GM21737 (cell line): ENCODE measurements at regions not wholly inside any gene's neighbourhood (a gene's known extent, or its start where the extent isn't known, plus 50 kb on each side); places are given as distances from the start of the nearest gene placed in this dataset.

Experiments
- ATAC-seq: cut with Tn5 transposase; IDR thresholded peaks from one replicate; pipeline ENCODE4 v1.9.1; 2021; ENCODE audit warnings: mild to moderate bottlenecking, moderate library complexity; ENCODE audit not compliant: unreplicated experiment

DNA sequence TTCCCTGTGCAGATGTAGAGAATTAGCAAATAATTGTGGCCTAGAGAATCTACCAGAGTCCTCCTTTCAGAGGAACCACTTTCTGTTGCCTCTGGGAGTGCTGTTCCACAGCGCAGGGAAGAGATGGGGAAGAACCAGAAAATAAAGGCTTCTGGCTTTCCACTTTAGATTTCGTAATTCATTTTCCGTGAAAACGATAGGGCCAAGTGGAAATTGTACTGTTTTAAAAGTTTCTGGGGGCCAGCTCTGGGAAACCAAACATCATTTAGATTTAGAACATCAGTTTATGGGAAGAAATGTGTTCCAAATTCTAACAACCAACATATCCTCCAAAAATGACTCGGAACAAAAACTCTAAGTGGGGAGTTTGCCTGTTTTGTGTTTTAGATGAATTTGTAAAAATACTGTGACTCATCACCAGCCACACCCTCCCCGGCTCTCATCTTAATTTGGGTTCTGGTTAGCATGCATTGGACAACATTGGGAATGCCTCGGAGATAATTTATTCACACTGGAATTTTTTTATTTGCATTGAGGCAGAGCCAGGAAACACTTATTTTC is 65.2 kb upstream of the LNX1 start:
- ATAC-seq: no peak

GRCh38 chr4:53654300-53654758 is 63.0 kb upstream of the LNX1 start:
- ATAC-seq: no peak

DNA sequence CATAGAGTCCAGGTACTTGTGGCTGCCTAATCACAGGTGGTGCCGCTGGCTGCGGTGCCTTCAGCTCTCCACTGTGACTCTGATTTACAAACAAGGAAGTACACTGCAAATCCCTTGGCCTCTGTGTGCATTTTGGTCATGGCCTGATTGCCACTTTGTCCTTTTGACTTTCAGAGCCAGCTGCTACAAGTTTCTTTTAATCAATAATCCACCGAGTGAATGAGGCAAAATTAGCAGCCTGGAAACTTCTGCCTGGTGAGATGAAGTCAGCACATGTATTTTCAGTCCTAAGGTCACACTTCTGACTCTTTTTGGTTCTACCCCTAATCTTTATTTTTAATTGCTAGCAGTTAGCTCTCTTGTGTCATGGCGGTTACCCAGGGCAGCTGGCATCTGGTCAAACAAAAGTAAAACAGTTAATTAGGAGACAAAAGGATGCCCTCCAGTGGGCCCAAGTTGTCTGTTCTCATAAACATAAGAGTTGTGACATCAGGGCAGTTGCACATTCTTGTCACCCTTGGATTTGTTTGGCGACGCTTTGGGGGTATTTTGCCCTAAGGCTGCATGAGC is 62.3 kb upstream of the LNX1 start:
- peak; percentile 58 for ATAC-seq

DNA sequence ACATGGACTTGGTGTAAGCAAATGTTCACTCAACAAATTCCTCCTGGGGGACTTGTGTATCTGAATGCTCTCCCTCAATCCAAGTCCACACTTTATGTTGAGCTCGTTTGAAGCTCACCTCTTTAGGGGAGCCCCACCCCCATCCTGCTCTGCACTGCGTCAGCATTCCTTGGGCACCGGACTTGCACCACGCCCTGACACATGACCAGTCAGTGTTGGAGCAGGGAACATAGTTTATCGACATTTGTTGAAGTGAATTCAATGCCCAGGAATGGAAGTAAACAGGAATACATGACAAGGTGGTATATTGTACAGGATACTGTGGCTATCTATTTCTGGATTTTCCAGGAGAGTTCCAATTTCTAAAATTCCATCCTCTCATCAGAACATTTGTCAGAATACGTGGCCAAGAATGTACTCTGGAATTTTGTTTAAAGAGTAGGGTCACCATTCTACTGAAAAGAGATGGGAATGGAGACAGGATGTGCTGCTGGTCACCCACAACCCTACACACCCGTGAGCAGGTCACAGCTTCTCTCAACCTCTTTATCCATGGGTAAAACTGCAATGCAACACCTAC is 60.0 kb upstream of the LNX1 start:
- no peak for ATAC-seq

DNA sequence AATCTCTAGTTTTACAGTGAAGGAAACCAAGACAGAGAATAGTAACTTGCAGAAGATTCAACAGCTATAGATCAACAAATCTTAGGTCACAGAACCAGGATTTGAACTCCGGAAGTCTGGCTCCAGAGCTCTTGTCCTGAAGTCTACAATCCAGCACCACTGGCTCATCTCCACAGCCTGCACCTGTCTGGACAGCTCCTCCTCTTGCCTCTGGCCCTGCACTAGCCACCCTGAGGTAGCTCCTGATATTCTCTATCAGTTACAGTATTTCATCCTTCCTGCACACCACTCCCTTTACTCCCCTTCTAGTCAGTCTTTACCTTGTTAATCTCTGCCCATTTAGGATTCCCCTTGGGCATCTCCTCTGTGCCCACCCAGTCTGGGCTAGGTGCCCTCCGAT is 58.1 kb upstream of the LNX1 start:
- ATAC-seq: no peak

DNA sequence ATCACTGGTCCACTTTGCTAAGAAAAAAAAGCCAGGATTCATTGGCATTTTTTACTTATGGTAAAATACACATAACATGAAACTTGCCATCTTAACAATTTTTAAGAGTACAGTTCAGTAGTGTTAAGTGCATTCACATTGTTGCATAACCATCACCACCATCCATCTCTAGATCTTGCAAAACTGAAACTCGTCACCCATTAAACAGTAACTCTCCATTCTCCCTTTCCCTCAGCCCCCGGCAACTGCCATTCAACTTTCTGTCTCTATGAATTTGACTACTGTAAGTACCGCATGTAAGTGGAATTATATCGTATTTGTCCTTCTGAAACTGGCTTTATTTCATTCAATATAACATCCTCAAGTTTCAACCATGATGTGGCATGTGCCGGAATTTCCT is 56.3 kb upstream of the LNX1 start:
- ATAC-seq: no peak

- ATAC-seq: no peak
Observed at GRCh38 chr4:53646795-53647194, 55.5 kb upstream of the LNX1 start.

- no peak for ATAC-seq
Observed at GRCh38 chr4:53645108-53645507, 53.8 kb upstream of the LNX1 start.

GRCh38 chr4:53644607-53645006 is 53.3 kb upstream of the LNX1 start:
- no peak for ATAC-seq
